ENCODE measurements at regions not wholly inside any gene's neighbourhood (a gene's known extent, or its start where the extent isn't known, plus 50 kb on each side); places are given as distances from the start of the nearest gene placed in this dataset.

- TF ChIP-seq EP300 (IDR thresholded peaks at IDR 0.05) (no peak), POLR2A (IDR thresholded peaks at IDR 0.05; ENCODE audit: low read depth) (no peak), POLR2AphosphoS5 (IDR thresholded peaks at IDR 0.05) (no peak)
- TF ChIP-seq, protein P1, sequence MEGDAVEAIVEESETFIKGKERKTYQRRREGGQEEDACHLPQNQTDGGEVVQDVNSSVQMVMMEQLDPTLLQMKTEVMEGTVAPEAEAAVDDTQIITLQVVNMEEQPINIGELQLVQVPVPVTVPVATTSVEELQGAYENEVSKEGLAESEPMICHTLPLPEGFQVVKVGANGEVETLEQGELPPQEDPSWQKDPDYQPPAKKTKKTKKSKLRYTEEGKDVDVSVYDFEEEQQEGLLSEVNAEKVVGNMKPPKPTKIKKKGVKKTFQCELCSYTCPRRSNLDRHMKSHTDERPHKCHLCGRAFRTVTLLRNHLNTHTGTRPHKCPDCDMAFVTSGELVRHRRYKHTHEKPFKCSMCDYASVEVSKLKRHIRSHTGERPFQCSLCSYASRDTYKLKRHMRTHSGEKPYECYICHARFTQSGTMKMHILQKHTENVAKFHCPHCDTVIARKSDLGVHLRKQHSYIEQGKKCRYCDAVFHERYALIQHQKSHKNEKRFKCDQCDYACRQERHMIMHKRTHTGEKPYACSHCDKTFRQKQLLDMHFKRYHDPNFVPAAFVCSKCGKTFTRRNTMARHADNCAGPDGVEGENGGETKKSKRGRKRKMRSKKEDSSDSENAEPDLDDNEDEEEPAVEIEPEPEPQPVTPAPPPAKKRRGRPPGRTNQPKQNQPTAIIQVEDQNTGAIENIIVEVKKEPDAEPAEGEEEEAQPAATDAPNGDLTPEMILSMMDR (IDR thresholded peaks at IDR 0.05), result no peak
- intact Hi-C loops (cut with DNase I), result no loop called here
- Histone ChIP-seq H3K9me3 (no peaks in the 10 kb centered on the region), H3K27ac (replicated peaks in 1 of 4) (no peak overlapping the region), H3K27me3 (no peaks in the 10 kb centered on the region), H3K4me3 (no peak overlapping the region), H3K4me1 (no peaks in the 10 kb centered on the region), H3K36me3 (no peaks in the 10 kb centered on the region)
- DNase-seq (ENCODE audit: extremely low spot score), result no peak
- 91% methylated on average over 2 of the region's 2 CpGs for WGBS
Observed at GRCh38 chr21:15164678-15165303, 100.0 kb upstream of the NRIP1 start.

- TF ChIP-seq POLR2AphosphoS5 (IDR thresholded peaks at IDR 0.05) (no peak), POLR2A (IDR thresholded peaks at IDR 0.05; ENCODE audit: low read depth) (no peak)
- no peaks in the 10 kb centered on the region for H3K9me3 ChIP-seq
- H3K4me3 ChIP-seq, result no peak overlapping the region
- intact Hi-C loops (cut with DNase I), result no loop called here
- 73% methylated on average over 2 of the region's 2 CpGs for WGBS
- no peaks in the 10 kb centered on the region for H3K36me3 ChIP-seq
- DNase-seq (ENCODE audit: extremely low spot score), result no peak
- H3K4me1 ChIP-seq, result no peaks in the 10 kb centered on the region
- H3K27ac ChIP-seq (replicated peaks in 1 of 4), result no peak overlapping the region
- H3K27me3 ChIP-seq, result no peaks in the 10 kb centered on the region
Observed at GRCh38 chr21:15170614-15171013, 105.8 kb upstream of the NRIP1 start.

DNA sequence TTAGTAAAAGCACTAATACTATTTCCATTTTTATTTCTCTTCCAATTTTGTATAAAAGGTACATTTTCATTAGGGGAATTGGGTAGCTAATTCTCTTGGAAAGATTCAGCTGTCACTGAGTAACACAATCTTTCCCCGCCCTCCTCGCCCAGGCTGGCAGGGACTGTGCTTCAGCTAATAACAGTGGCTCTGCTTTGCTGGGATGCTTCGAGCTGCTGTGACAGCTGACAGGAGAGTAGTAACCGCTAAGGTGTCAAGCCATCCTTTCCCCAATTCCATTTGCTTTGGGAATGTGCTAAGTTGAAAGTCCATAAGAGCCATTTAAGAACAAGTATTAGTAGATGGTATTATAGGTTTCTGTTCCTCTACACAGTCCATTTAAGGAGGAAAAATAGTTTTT, 106.7 kb upstream of the NRIP1 start:
- intact Hi-C loops (cut with DNase I), result no loop called here
- TF ChIP-seq, protein P1 (IDR thresholded peaks at IDR 0.05), result no peak
- TF ChIP-seq POLR2A (IDR thresholded peaks at IDR 0.05; ENCODE audit: low read depth), result no peak
- no peak for TF ChIP-seq POLR2AphosphoS5 (IDR thresholded peaks at IDR 0.05)
- TF ChIP-seq EP300 (IDR thresholded peaks at IDR 0.05), result no peak
- Histone ChIP-seq H3K4me3 (no peak overlapping the region), H3K27ac (replicated peaks in 1 of 4) (no peak overlapping the region), H3K27me3 (no peaks in the 10 kb centered on the region), H3K36me3 (no peaks in the 10 kb centered on the region), H3K4me1 (no peaks in the 10 kb centered on the region), H3K9me3 (no peaks in the 10 kb centered on the region)
- 79% methylated on average over 4 of the region's 4 CpGs for WGBS
- DNase-seq (ENCODE audit: extremely low spot score), result no peak

DNA sequence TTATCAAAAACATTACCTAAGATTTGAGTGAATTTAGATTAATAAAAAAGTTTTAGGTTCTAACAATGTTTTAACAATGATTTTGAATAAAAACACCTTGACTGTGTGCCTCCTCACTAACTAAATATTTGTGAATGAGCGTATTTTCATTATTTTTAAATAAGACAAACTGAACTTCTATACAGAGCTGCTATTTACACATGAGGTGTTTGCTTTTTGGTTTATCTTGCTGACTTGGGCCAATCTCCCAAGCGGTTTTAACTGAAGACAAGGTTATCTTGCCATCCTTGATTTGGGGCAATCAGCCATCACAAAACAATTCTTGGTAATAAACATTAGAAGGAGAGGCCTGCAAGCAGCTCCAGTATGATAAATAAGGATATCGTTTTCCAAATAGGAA, 108.2 kb upstream of the NRIP1 start:
- H3K36me3 ChIP-seq, result no peaks in the 10 kb centered on the region
- no peak overlapping the region for H3K4me3 ChIP-seq
- no peaks in the 10 kb centered on the region for H3K27me3 ChIP-seq
- no peak for TF ChIP-seq POLR2AphosphoS5 (IDR thresholded peaks at IDR 0.05)
- no peak for TF ChIP-seq EP300 (IDR thresholded peaks at IDR 0.05)
- TF ChIP-seq POLR2A (IDR thresholded peaks at IDR 0.05; ENCODE audit: low read depth), result no peak
- TF ChIP-seq, protein P1 (IDR thresholded peaks at IDR 0.05), result no peak
- H3K9me3 ChIP-seq, result no peaks in the 10 kb centered on the region
- intact Hi-C loops (cut with DNase I), result no loop called here
- H3K27ac ChIP-seq (replicated peaks in 1 of 4), result no peak overlapping the region
- no peak for DNase-seq (ENCODE audit: extremely low spot score)
- no peaks in the 10 kb centered on the region for H3K4me1 ChIP-seq
- 68% methylated on average over 3 of the region's 3 CpGs for WGBS

DNA sequence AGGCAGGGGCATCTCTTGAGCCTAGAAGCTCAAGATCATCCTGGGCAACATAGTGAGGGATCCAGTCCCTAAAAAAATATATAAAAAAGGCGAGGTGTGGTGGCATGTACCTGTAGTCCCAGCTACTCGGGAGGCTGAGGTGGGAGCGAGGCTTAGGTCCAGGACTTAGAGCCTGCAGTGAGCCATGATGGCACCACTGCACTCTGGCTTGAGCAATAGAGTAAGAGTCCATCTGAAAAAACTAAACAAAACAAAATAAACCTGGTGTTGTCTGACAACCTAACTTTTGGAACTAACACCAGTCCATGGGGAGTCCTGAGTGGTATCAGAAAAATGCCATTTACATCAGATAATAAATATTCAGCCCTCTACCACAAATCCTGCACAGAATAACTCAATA, 110.1 kb upstream of the NRIP1 start:
- intact Hi-C loops (cut with DNase I), result no loop called here
- no peak overlapping the region for H3K27ac ChIP-seq (replicated peaks in 1 of 4)
- no peak for DNase-seq (ENCODE audit: extremely low spot score)
- WGBS, result 90% methylated on average over 3 of the region's 3 CpGs
- H3K27me3 ChIP-seq, result no peaks in the 10 kb centered on the region
- TF ChIP-seq POLR2AphosphoS5 (IDR thresholded peaks at IDR 0.05) (no peak), EP300 (IDR thresholded peaks at IDR 0.05) (no peak), POLR2A (IDR thresholded peaks at IDR 0.05; ENCODE audit: low read depth) (no peak)
- TF ChIP-seq, protein P1 (IDR thresholded peaks at IDR 0.05), result no peak
- no peak overlapping the region for H3K4me3 ChIP-seq
- no peaks in the 10 kb centered on the region for H3K36me3 ChIP-seq
- no peaks in the 10 kb centered on the region for H3K9me3 ChIP-seq
- H3K4me1 ChIP-seq, result no peaks in the 10 kb centered on the region

All from esophagus muscularis mucosa (tissue), 4 donors.